CD4-positive, alpha-beta T cell treated with Interleukin-15 for 1 hour (primary cell): ENCODE measurements at regions not wholly inside any gene's neighbourhood (a gene's known extent, or its start where the extent isn't known, plus 50 kb on each side); places are given as distances from the start of the nearest gene placed in this dataset.
"Not testable (repeated sequence)": the region's sequence is repeated elsewhere in the genome, so short reads cannot be mapped to it uniquely, and the experiment has no call there.

Experiments used
- DNase-seq: peaks from one replicate; pipeline ENCODE4 v3.0.0-alpha.2; 2020

DNA sequence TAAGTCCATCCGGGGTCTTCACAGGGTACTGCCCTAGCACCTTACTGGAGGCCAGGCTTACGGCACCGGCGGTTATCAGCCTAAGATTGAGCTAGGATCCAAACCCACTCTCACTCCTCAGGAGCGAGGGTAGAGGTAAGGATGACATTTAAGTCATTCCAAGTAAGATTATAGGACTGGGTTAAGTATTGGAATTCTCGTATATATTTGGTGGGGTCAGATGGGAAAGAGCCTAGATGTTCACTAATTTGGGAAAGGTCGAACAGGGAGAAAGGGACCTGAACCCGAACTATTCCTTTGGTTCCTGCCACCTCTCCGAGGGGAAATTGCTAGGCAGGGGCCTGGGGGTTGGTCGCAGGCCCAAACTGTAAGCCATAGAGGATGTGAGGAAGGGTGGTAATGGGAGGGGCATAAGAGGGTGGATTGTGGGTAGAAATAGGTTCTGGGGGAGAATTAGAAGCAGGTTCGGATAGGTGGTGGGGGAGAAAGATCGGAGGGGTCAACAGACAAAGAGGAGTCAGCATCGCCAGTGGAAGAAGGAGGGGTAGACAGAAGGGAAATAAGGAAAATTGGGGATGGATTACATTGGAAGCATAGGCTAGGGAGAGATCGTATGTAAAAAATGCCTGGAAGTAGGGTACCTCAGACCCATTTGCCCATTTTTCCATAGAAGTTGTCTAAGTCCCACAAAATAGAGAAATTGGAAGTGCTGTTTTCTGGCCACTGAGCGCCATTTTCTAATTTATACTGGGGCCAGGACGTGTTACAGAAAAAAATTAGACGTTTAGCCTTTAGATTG, 747.1 kb upstream of the ADGRB3 start:
- DNase-seq, result no peak

DNA sequence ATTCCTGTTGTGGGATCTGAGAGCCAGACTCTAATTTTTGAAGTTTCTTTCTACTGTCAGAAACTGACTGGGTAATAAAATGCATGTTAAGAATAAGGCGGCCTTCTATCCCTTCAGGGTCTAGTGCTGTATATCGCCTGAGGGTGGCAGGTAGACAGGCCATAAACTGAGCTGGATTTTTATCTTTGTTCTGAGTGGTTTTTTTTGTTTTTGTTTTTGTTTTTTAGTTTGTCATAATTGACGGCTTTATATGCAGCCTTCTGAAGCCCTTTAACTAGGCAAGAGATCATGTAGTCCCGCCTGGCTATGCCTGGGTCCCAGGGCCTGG, 747.7 kb upstream of the ADGRB3 start:
- no peak for DNase-seq

DNA sequence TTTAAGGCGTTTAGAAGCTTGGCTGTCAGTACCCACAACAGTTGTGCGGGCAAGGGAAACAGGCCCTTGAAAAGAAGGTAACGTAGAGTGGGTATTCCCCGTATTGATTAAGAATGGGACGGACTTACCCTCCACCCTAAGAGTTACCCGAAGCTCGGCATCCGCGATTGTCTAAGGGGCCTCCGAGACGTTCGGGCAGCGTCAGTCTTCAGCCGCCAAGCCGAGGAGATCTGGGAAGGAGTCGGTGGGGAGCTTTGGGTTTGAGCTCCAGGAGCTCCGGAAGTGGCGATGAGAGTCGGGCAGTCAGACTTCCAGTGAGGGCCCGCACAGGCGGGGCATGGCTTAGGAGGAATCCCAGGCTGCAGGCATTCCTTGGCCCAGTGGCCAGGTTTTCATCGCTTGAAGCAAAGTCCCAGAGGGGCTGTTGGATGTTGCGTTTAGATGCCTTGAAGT, 748.2 kb upstream of the ADGRB3 start:
- DNase-seq, result no peak

DNA sequence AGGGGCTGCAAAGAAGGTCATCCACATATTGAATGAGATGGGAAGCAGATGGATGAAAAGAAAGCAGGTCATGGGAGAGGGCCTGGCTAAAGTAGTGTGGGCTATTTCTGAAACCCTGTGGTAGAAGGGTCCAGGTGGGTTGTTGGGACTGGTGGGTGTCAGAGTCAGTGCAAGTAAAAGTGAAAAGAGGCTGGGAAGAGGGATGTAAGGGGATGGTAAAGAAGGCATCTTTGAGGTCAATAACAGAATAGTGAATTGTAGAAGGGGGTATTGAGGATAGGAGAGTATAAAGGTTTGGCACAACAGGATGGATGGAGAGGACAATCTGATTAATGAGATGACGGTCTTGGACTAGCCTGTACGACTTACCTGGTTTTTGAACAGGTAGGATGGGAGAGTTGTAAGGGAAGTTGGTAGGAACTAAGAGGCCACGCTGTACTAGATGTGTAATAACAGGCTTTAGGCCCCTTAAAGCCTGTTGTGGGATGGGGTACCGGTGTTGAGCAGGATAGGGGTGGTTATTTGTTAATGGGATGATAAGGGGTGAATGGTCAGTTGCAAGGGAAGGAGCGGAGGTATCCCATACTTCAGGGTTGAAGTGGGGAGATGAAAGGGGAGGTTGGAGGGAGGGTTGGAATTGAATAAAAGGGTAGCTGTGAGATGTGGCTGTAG, 748.9 kb upstream of the ADGRB3 start:
- no peak for DNase-seq

DNA sequence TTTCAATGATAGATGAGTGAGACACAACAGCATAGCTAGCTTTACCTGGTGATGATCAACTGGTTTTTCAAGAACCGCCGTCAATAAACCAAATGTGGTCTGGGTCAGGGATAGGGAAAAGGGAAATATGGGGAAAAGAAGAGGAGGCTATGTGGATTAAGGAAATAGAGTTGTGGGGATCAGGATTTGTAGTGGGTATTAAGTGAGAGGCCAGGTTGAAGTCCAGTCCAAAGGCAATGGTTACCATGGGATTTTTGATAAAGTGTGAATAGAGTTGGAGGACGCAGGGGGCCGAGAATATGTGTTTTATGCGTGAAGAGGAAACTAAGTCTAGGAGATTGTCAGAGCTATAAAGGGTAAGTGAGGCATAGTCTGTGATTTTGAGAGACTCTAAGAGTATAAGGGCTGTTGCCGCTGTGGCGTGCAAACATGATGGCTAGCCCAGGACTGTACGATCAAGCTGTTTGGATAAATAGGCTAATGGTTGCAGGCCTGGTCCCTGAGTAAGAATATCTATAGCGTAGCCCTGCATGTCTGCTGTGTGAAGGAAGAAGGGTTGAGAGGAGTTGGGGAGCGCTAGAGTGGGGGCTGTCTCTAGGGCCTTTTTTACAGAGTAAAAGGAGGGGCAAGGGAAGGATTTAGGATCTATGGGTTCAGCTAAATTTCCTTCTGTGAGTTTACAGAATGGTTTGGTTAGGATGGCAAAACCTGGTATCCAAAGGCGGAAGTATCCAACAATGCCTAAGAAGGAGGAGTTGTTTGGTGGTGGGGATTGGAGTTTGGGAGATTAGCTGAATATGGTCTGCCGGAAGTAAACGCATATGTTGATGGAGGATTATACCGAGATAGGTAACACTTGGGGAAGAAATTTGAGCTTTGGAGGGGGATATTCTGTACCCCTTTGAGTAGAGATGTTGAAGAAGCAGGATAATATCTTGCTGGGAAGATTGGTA, 749.7 kb upstream of the ADGRB3 start:
- DNase-seq, result no peak

DNA sequence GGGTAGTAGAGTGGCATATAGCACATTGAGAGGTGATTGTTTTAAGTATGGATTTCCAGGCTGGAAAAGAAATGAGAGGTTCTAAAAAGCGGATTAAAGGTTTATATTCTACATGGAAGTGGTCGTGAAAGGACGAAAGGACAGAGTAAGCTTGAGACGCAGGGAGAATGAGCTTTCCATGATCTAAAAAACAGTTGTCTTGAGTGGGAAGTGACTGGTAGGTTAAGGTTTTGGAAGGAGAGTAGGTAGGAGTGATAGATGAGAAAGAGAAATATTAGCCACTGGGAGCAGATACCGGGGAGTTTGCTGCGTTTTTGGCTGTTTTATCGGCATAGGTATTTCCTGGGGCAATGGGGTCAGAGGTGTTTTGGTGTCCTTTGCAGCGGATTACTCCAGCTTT, 750.6 kb upstream of the ADGRB3 start:
- no peak for DNase-seq

DNA sequence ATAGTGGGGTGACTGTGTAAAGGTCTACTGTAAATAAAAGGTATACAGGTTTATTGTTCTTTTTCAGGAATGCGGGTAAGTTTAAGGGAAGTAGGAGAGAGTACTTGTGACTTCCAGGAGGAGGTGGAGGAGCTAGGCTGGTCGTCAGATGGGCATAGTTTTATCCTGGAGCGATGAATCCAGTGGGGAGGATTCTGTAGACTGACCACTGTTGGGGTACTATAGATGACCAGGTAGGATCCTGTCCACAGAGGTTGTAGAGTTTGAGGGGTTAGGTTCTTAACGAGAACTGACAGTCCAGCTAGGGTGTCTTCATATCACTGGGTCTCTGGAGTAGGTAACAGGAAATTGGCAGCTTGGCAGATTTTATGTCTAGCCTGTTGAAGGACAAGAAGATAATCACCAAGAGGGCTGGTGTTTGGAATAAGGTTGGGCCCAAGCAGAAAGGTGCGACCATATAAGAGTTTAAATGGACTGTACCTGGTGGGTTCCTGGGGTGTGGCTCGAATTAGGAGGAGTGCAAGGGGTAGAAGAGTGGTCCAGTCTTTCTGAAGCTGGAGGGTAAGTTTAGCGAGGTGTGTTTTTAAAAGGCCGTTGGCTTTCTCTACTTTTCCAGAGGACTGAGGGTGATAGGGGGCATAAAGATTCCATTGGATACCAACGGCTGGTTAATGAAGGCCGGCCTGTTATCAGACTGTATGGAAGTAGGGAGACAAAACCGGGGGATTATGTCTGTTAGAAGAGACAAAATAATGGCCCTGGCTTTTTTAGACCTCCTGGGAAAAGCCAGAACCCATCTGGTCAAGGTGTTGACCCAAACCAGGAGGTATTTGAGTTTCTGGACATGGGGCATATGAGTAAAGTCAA, 751.3 kb upstream of the ADGRB3 start:
- no peak for DNase-seq

DNA sequence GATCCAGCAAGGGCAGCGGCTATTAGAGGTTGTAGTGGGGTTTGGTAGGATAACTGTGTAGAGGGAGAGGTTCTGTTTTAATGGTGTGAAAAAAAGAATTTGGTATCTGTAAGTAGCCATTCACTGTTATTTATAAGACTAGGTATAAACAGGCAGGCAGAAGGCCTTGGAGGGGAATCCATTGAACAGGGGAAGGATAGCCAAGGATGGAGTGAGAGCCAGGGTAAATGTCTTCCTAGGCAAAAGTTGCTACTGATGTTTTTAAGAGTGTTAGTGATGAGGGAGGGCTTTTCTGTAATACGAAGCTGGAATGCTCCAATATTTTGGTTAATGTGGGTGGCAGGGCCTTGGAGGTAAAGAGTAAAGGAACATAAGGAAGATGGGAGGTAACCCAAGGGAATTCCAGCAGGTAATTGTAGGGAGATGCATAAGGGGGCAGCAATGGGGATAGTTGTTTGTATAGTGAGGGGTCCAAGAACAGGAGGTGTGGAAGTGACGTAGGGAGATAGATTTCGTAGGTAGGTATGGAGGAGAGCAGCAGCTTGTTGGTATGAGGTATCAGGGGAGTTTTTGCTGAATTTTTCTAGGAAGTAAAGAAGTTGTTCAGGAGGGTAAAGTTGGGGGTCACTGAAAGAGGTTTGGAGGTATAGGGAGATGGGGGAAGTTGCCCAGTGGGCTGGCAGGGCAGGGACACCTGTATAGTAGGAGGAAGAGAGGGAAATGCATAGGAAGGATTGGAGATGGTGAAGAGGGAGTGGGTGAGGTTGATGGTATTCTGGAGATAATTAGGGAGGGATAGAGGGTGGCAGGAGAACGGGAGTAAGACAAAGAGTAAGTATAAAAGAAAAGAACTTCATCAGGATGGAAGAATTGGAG, 752.4 kb upstream of the ADGRB3 start:
- DNase-seq, result no peak

DNA sequence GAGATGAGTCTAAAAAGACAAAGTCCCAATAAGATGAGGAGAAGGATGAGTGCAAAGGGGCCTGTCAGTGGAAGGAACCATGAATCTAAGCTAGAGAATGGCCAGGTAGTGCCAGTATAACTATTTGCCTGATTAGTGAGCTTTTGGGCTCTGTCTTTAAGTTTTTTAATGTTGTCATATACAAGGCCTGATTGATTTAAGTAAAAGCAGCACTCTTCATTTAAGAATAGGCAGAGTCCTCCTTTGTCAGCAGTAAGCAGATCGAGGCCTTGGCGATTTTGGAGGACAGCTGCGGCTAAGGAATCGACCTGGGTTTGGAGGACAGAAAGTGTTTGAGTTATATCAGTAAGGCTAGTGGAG, 753.4 kb upstream of the ADGRB3 start:
- no peak for DNase-seq

DNA sequence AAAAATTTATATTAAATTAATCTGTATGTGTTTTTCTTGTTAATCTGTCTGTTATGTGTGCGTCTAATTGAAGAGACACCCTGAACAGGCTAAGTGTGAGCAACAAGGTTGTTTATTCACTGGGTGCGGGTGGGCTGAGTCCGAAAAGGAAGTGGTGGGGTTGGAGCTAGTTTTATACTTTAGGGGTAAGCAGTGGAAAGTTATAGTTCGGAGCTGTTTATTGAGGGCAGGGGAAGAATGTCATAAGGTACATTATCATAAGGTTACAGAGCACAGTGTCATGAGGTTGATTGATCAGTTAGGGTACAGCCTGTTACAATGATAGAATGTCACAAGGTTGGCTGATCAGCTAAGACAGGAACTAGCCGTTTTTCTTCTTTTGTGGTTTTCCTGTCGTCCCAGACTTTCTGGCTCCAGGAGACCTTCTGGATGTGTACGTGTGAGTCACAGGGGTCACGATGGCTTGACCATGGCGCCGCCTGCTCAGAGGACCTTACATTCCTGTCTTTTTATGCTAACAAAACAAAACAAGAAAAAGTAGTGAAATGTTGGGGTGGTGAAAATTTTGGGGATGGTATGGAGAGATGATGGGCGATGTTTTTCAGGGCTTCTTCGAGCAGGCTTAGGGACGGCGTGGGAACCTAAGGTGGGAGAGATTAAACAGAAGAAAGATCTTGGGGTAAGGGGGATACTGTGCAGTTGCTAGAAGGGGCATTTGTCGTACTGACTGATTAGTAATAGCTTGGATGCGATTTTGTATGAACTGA, 754.0 kb upstream of the ADGRB3 start:
- no peak for DNase-seq

DNA sequence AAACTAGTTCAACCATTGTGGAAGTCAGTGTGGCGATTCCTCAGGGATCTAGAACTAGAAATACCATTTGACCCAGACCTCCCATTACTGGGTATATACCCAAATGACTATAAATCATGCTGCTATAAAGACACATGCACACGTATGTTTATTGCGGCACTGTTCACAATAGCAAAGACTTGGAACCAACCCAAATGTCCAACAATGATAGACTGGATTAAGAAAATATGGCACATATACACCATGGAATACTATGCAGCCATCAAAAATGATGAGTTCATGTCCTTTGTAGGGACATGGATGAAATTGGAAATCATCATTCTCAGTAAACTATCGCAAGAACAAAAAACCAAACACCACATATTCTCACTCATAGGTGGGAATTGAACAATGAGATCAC, 754.7 kb upstream of the ADGRB3 start:
- DNase-seq, result not testable (repeated sequence)

DNA sequence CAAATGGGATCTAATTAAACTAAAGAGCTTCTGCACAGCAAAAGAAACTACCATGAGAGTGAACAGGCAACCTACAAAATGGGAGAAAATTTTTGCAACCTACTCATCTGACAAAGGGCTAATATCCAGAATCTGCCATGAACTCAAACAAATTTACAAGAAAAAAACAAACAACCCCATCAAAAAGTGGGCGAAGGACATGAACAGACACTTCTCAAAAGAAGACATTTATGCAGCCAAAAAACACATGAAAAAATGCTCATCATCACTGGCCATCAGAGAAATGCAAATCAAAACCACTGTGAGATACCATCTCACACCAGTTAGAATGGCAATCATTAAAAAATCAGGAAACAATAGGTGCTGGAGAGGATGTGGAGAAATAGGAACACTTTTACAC, 755.2 kb upstream of the ADGRB3 start:
- not testable (repeated sequence) for DNase-seq

DNA sequence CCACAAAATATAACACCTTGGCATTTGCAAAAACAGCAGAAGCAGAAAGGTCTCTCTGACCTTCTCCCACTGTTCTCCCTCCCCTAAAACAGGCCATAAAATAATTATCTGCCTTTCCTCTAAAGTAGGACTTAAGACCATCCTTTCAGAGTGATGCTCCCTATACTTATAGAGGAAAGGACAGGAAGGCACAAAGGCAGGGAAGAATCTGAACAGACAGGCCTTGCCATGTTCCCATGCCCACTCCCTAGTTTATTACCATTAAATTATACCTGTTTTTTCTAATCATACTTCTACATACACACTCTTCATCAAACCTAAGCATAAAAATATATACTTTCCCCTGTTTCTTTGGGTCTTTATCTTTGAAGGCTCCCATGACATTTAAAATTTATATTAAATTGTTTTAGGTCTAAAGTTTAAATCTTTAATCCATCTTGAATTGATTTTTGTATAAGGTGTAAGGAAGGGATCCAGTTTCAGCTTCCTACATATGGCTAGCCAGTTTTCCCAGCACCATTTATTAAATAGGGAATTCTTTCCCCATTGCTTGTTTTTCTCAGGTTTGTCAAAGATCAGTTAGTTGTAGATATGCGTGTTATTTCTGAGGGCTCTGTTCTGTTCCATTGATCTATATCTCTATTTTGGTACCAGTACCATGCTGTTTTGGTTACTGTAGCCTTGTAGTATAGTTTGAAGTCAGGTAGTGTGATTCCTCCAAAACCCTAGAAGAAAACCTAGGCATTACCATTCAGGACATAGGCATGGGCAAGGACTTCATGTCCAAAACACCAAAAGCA, 755.8 kb upstream of the ADGRB3 start:
- DNase-seq, result not testable (repeated sequence)

DNA sequence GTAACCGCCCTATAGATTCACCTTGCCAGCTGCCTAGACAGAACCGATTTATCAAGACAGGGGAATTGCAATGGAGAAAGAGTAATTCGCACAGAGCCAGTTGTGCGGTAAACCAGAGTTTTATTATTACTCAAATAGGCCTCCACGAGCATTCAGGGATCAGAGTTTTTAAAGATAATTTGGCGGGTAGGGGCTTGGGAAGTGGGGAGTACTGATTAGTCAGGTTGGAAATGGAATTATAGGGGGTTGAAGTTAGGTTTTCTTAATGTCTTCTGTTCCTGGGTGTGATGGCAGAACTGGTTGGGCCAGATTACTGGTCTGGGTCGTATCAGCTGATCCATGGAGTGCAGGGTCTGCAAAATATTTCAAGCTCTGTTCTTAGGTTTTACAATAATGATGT, 756.9 kb upstream of the ADGRB3 start:
- not testable (repeated sequence) for DNase-seq

DNA sequence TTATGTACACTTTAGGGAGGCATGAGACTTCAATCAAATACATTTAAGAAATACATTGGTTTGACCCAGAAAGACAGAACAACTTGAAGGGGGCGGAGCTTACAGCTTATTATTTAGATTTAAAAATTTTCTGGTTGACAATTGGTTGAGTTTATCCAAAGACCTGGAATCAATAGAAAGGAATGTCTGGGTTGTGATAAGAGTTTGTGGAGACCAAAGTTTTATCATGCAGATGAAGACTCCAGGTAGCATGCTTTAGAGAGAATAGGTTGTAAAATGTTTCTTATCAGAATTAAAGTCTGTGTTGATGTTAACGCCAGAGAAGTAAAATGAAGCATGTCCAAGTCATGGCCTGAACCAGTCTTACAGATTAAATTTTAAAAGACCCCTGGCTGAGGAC, 757.8 kb upstream of the ADGRB3 start:
- DNase-seq, result no peak

DNA sequence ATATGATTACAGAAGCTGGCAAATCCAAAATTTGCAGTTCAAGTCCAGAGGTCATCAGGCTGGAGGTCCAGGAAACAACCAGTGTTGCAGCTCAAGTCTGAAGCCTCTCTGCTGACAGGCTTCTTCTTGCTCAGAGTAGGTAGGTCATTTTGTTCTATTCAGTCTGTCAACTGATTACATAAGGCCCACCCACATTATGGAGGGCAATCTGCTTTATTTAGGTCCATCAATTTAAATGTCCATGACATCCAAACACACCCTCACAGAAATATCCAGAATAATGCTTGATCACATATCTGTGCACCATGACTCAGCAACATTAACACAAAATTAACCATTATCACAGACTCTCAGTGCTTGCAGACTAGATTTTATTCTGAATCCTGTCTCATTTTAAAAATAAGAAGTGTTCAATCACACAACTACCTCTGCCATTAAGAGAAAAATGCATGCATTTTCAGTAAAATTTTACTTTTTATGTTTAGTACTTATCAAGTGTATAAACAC, 759.2 kb upstream of the ADGRB3 start:
- DNase-seq, result no peak

DNA sequence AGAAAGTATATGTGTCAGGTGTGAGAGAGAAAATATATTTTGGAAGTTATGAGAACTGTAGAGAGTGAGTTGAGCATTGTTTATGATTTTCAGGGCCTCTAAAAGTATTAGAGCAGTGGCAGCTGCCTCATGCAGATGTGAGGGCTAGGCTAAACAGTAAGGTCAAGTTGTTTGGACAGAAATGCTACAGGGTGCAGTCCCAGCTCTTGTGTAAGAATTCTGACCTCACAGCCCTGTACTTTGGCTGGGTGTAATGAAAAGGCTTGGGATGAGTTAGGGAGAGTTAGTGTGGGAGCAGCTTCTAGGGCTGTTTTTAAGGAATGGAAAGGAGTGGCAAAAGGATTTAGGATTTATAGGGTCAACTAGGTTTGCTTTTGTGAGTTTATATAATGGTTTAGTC, 764.8 kb upstream of the ADGRB3 start:
- no peak for DNase-seq

DNA sequence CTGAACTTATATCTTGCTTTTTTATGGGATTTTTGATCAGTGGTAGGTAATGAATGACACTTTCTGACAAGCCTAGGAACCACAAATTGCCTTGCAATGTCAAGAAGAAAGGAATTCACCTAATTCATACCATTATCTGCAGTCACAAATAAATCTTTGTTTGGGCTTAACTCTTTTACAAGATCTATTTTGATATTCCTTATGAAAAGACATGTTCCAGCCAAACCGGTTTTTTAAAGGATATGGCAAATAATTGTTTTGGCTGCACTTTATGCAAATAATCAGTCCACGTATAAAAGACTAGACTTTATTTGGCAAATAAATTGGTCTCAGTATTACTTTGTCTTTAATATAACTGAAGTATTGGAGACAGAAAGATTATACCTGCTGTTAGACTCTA, 771.7 kb upstream of the ADGRB3 start:
- DNase-seq, result no peak

DNA sequence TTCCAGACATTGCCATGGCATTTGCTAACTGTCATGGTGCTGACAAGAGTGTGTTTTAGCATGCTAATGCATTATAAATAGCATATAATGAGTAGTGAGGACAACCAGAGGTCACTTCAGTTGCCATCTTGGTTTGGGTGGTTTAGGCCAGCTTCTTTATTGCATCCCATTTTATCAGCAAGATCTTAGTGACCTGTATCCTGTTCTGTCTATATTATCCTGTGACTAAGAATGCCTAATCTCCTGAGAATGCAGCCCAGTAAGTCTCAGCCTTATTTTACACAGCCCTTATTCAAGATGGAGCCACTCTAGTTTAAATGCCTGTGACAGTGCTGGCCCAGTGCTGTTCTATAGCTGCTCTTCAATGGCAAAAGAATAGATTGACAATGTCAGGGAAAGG, 781.0 kb upstream of the ADGRB3 start:
- no peak for DNase-seq

DNA sequence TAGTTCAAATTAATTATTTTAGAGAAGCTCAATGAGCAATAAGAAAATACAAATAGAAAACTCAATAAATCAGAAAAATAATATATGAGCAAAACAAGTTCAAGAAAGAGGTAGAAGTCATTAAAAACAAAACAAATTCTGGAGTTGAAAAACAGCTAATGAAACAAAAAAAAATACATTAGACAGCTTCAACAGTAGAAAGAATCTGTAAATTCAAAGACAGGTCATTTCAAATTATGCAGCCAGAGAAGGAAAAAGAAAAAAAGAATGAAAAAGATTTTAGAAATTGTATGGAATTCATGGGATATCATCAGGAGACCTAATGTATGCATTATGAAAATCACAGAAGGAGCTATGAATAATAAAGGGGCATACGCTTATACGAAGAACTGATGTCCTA, 795.3 kb upstream of the ADGRB3 start:
- DNase-seq, result no peak
